ENCODE measurements at regions not wholly inside any gene's neighbourhood (a gene's known extent, or its start where the extent isn't known, plus 50 kb on each side); places are given as distances from the start of the nearest gene placed in this dataset.

DNA sequence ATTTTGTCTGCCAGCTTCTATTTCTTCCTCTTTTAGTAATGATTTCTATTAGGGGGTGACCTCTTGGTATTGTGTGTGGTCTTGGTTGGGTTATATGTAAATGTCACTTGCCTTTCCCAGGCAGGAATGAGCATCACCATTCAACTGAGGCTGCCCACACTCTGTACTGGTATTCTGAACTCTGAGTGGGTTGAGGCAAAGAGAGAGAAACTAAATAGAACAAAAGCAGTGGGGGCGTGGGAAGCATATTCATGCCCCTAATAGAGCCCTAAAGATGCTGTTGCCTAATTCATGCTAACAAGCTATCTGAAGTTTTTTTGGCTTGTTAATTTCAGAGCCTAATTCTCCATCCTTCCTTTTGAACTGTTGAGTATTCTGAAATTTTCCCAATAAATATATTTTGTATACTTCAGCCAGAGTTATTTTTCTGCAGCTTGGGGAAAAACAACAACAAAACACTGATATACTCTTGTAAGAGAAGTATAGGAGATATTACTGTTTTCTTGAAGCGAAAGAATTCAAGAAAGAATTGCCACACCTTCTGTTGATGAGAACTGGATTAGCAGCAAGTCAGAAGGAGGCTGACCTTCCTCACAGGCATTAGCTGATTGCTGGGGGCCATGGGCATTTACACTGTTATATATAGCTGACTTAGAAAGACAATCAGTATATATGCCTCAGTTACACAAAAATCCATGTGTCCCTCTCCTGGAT is 315.8 kb upstream of the KLF12 start:
- DNase-seq, result no peak

DNA sequence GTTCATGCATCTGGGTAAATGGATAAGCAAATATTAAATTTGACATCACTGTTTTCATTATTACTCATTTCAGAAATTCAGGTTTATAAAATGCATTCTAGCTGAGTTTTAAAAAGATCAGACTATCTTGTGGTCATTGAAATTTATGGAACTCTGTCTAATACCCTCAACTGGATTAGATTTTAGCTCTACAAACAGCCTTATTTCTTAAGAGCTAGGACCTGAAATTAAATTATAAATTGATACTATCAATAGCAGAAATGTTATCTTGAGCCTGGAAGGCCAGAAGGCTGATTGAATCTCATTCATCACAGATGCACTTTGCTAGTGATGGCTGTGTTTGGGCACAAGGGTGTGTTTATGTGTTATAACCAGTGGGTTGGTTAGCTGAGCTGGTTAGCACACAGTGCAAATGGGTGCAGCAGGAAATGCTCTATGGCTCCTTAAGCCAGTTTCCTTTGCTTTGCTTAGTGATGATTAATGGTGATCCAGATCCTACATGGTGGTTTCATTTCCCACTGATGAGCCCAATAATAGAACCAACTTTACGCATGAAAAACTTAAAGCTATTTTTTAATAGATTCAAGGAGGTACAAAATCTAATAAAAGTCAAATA is 310.8 kb upstream of the KLF12 start:
- no peak for DNase-seq

DNA sequence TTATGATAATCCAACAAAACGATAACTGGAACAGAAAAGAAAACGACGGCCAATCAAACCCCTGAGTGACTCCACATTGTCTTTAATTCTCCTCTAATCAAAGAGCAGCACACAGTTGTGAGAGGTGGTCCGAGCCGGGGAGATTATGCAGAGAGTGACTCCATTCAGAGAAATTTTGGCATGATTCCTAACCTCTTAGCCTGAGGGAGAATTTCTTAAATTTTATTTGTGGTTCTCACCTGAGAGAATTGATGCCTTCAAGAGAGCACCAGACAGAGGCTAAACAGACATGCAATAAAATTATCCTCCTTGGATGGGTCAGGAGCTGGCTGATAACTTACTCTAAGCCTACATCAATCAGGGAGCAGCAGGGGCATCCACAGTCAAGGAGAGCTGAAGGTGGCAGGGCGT is 310.0 kb upstream of the KLF12 start:
- no peak for DNase-seq

DNA sequence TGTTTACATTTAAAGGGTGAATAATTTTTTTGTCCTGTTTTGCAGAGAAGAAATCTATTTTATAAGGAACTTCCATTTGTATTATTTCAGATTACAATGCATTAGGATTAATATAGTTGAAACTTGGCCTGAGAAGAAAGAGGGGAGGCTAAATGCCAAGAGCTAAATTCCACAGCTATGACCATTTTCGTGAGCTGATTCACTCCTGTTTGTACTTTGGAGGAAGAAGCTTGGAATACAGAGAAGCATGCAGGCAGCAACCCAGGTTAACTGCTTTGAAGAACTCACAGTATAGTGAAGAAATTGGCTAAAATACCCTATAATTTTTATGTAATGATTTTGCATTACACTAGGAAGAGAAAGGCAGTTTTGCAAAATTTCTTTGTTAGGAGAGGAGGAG is 309.4 kb upstream of the KLF12 start:
- DNase-seq, result no peak

DNA sequence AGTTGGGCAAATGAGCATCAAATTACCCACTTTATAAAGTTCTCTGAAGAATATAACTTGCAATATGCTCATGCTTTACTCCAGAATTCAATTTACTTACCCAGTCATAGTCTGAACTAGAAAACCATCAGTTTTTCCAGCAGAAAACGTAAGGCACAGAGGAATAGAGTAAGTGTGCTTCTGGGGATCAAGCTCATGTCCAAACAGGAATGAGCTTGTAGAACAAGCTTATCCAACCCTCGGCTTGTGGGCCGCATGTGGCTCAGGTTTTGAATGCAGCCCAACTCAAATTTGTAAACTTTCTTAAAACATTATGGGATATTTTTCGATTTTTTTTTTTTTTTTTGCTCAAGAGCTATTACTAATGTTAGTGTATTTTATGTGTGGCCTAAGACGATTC is 308.5 kb upstream of the KLF12 start:
- no peak for DNase-seq

DNA sequence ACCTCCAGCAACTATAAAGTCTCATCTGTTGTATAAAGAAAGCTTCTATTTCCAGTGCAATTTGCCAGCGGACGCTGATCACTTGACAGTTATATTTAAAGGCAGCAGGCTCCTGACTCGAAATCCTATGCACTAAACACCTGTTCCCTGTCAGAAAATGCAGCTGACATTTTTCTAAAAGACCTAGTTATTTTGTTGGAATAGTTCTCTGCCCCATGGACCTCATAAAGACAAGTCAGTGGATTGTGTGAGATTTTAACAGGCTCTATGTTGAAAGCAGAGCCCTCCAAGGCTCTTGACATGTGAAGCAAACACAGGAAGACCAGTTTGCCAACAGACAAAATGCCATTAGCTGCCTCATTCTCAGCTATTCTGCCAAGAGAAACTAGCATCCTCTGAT is 304.7 kb upstream of the KLF12 start:
- DNase-seq, result no peak

DNA sequence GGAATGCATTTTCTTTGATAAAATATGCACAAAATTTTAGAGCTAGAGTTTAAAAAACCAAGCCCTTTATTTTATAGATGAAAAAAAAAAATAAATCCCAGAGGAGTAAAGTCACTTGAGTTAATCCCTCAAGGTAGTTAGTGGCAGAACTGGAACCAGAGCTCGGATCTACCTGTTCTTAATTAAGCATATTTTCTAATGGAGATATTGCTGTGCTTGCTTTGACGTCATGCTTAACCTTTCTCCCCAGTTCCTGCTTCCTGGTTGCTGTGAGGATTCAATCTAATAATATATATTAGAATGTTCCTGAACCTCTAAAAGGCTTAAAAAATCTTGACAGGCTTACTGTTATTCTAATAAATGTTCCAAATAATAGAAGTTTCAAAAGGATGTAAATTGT is 300.6 kb upstream of the KLF12 start:
- no peak for DNase-seq

DNA sequence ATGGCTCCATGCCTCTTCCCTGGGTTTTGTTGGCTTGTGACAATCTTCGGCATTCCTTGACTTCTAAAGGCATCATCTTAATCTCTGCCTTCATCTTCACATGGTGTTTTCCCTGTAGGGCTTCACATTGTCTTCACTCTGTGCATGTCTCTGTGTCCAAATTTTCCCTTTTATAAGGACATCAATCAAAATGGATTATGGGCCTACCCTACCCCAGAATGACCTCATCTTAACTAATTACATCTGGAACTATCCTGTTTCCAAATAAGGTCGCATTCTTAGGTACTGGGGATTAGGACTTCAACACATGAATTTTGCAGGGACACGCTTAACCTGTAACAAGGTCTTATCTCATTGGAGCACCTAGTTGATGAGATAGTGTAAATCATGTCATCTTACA is 290.3 kb upstream of the KLF12 start:
- no peak for DNase-seq

DNA sequence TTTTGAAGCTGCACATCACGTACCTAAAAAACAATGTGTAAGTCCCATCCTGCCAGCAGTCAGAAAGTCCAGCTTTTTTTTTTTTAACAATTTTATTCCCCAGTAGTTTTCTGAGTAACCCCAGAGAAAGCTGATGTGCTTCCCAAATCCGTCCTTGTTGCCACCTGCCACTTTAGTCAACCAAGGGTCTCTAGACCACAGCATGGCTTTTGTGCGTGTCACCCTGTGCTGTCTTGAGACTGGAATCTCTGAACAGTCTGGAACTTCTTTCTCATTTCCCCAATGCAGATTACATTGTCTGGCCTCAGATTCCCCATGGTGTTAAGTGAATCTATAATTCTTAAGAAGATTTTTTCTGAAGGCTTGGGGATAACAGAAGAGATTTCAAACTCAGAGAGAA is 289.2 kb upstream of the KLF12 start:
- no peak for DNase-seq

DNA sequence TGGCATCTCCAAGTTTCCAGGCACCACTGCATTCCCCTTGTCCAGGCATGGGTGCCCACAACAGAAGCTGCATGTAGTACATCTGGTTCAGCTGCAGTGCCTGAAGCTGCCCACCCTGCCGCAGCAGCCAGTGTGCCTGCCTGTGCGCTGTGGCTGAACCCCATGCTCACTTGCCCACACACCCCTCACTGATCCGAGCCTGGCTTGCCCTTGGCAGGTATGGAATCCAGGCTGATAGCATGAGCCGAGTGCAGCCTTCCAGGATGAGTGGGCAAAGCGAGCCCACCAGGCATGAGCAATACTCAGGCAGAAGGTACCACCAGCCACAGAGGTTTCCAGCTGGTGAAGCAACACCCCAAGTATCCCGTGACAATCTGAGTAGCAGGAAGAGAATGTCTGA is 280.3 kb upstream of the KLF12 start:
- no peak for DNase-seq

DNA sequence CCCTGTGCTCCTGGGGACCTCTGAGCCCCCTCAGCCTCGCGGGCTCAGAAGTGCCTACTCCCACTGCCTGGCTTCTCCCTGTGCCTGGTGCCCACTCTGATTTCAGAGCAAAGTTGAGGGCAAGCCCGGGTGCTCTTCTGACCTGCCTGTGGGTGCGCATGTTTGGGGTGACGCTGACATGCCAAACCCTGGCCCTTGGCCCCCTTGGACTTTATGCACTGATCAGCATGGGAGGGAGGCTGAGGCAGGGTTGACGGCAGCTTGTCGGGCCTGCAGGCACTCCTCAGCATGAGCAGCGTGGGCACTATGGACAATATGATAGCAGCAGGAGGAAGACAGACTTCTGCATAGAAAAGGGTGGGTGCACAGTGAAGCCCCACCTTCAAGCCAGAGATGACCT is 279.3 kb upstream of the KLF12 start:
- DNase-seq, result no peak

DNA sequence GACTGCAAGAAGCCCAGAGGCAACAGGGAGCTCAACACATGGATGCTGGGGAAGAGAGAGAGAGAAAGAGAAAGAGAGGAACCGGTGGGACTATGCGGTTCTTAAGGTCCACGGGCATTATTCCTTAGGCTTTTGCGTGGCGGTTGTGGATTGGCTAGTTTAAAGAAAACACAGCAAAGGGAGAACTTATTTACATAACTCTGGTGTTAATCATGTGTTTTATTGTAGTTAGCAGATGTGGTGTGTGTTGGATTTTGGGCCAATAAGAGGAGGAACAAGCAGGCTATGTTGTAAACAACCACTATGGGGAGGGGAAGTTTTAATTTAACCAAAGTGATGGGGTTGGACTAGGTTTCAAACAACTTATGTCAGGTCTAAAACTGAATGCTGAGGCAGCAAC is 275.3 kb upstream of the KLF12 start:
- no peak for DNase-seq

DNA sequence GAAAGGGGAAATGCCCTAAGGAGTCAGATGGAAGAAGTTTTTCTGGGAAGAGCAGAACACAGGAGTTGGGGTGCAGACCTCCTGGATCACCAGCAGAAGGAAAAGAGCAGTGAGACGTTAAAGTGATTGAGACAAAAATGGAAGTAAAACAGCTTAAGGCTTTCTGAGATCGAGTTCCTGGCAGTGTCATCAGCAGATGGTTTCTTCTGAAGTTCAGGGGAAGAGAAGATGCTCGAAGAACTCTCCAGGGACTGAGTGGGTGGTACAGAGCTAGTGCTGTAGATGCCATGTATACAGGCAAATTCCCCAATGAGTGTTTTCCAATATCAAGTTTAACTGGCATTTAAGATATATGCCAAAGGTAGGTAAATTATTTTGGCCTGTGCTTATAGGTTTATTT is 272.2 kb upstream of the KLF12 start:
- DNase-seq, result no peak

DNA sequence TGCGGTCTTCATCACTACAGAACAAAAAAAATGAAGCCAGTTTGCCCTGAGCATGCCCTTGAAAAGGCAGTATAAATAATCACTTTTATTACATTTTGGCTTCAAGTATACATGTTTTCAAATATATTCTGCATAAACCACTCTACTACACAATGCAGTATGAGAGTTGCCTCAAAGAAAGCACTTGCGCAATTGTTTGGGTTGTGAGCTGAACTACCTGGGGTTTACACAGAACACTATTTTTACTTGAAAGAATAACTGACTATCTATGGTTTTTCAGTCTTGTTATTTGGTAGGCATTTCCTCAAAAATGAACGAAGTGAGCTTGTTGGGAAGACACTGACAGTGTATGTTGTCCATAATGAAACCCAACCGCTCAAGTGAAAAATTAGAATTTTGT is 264.4 kb upstream of the KLF12 start:
- DNase-seq, result no peak

DNA sequence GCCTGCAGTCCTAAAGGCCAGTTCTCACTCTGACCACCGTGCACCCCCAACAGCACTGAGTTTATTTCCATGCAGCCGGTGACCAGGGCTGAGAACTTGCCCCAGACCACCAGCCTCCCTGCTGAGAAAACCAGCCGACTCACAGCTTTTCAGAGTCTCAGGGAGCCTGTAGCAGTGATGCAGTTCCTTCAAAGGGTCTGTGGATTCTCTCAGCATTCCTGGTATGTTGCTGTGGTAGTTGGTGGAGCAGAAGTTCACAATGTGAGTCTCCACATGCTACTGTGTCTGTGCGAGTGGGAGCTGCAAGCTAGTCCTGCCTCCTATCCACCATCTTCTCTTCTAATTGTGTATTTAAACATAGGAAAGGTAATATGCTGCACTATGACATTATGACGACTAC is 254.9 kb upstream of the KLF12 start:
- DNase-seq, result no peak

DNA sequence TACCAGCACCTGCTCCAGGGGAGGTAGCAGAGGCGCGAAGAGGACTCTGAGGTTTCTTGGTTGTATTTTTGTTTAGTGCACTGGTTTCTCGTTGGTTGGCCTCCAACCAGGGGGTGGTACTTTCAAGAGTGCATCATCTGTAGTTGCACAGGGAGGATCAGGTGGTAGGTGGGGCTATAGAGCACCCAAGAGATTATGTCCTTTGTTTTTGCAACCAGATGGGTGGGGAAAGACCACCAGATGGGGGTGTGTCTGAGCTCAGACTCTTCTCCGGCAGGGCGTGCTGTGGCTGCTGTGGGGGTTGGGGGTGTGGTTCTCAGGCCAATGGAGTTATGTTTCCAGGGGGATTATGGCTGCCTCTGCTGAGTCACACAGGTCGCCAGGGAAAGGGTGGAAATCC is 254.4 kb upstream of the KLF12 start:
- DNase-seq, result no peak

DNA sequence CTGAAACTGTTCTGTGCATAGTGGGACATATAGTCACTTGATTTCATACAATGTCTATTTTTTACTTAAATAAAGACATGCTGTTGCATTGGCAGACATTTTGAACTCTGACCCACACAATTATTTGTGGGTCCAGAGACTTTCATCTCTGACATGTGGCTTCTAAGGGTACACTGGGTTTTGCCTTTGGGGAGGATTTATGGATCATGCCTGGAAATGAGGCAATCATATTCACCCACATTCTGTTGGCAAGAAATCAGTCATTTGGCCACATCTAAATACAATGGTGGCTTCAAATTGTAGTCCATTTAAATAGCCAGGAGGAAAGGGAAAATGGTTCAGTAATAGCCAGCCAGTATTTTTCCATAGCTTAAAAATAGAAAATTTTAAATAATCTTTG is 238.3 kb upstream of the KLF12 start:
- DNase-seq, result no peak

DNA sequence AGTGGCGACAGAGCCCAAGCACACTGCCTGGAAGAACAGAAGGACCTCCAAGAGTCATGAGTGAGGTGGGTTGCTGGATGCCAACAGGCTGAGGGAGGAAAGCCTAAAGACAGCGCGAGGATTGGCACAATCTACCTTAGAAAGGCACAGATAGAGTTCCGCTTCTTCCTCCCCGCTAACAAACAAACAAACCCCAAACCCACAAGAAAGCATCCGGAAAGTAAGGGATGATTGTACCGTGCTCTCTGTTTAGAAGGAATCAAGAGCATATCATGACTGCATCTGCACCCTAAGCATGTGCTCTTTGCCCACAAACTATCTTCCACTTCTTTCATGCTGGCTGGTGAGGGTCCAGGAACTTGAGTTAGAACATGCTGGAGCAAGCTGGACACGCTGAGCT is 233.0 kb upstream of the KLF12 start:
- DNase-seq, result no peak

DNA sequence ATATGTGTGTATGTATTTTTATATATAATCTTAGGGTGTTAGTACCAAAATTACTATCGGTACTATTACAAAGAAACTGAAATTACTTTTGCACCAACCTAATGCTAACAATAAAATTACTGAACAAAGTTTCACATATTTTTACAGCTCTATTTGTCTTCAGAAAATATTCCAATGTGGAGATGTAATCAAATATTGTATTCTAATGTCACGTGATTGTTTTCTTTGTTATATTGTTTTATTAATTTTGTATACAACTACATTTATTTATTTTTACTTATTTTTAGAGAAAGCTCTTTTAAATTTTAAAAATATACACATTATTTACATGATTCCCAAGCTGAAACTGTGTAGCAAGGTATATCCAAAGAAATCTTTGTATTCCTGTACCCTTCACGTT is 227.1 kb upstream of the KLF12 start:
- no peak for DNase-seq

DNA sequence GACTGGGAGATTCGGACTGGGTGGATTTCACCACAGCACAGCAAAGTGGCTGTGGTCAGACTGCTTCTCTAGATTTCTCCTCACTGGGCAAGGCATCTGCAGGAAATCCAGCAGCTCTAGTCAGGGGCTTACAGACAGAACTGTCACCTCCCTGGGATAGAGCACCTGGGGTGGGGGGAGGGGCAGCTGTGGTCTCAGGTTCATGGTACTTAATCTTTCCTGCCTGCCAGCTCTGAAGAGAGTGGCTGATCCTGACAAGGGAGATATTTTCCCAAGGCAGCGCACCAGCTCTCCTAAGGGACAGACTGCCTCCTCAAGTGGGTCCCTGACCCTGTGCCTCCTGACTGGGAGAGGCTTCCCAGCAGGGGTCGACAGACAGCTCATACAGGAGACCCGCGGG is 212.8 kb upstream of the KLF12 start:
- no peak for DNase-seq

DNA sequence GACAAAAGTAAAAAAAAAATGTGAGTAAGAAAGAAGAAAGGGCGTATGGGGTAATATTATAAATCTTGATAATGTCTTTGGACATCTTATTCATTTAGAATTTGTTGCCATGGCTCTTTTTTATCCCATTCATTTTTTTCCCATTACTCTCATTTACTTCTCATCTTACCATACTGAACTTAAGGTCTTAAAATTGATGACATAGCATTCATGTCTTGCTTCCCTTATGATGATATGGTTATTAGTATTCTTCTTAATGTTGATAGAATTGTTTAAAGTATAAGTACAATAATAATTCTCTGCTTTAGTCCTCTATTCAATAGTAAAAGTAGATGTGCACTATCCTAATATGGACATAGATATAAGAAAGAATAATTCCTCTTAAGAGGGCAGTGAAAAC is 204.1 kb upstream of the KLF12 start:
- no peak for DNase-seq

DNA sequence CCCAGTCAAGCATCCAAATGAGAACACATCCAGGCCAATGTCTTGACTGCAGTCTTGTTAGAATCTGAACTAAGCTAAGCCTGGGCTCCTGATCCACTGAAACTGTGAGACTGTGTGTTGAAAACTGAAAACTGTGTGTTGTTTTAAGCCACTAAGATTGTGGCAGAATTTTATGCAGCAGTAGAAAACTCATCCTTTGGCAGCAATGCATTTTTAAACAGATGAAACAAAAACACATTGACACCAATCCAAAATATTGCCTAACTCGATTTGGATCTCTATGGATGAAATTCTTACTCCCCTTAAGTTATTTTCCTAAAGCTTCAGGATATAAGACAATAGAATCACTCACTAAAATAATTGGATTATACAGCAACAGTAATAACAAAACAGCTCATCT is 202.3 kb upstream of the KLF12 start:
- no peak for DNase-seq

DNA sequence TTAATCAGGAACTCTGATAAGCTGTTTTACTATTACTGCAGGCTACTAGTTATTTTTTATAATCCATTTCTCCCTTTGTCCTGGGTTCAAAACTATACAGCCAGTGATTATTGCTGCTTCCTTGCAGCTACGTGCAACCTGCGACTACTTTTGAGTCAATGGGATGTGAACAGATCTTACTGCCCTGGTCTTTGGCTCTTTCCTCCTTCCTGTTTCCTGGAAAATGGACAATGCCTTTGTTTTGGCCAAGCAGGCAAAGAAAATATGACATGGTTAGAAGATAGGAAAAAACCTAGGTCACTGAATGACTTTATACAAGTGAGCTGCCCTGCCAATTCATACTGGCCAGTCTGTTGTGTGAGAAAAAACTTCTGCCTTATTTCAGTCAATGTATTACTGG is 201.2 kb upstream of the KLF12 start:
- DNase-seq, result no peak

DNA sequence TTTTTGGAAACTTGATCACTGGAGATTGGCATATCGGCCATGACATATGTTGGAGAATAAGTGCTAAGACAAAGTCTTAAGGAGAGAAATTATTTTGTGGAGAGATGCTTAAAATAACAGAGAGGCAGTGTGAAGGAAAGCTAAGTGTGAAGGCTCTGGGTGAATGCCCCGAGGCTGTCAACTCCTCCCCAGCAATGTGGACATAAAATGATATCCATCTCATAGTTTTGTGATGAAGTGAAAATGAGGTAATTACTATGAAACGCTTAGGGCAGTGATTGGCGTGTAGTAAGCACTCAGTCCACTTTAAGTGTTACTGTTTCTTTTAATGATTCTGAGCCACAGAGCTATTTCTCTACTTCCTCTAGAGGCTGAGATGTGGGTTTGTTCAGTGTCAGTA is 195.8 kb upstream of the KLF12 start:
- DNase-seq, result no peak

DNA sequence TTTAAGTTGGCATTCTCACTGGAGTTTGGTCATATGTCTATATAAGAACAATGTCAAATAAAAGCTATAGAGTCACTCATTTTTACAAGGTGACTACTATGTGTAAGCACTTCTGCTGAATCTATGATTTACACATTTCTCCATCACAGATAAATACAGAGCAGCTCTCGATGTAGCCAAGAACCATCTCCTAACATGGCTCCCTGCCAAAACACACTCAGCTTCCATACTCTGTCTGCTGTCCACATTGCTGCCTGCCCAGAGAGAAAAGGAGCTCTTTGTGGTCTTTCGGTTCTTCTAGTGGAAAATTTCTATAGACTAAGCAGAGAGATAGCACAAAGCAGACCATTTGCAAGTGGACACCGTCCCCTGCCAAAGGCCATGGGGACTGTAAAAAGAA is 190.9 kb upstream of the KLF12 start:
- peak; percentile 16 for DNase-seq
